ENCODE measurements at regions not wholly inside any gene's neighbourhood (a gene's known extent, or its start where the extent isn't known, plus 50 kb on each side); places are given as distances from the start of the nearest gene placed in this dataset.

DNA sequence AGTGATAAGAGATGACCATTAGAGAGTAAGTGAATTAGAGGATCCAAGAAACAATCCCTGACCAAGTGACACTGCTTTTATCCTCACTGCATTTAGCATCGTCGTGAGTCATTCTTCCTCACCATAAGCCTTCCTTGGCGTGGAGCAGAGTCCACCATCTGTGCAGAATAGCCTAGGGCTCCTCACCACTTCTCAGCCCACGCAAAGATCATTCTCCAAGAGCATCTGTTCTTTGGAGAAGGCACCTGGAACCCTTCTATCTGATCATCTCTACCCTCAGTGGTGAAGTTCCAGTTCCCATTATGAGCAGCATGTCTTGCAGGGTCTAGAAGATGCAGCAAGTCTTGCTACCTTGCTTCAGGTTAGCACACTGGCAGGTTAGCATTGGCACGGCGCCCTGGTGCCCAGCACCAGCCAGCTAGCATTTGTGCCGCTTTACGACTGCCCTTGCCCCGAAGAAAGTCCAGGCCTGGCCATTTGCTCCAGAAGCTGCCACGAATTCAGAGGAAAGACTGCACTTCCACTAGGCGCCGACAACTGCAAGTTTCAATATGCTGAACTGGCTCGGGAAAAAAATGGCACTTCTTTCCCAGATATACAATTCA is 225.8 kb downstream of the TTC32 start:
- peak; percentile 68 for DNase-seq (ENCODE audit: low read depth)
- TF ChIP-seq, protein P1, sequence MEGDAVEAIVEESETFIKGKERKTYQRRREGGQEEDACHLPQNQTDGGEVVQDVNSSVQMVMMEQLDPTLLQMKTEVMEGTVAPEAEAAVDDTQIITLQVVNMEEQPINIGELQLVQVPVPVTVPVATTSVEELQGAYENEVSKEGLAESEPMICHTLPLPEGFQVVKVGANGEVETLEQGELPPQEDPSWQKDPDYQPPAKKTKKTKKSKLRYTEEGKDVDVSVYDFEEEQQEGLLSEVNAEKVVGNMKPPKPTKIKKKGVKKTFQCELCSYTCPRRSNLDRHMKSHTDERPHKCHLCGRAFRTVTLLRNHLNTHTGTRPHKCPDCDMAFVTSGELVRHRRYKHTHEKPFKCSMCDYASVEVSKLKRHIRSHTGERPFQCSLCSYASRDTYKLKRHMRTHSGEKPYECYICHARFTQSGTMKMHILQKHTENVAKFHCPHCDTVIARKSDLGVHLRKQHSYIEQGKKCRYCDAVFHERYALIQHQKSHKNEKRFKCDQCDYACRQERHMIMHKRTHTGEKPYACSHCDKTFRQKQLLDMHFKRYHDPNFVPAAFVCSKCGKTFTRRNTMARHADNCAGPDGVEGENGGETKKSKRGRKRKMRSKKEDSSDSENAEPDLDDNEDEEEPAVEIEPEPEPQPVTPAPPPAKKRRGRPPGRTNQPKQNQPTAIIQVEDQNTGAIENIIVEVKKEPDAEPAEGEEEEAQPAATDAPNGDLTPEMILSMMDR (conservative IDR thresholded peaks at IDR 0.05; ENCODE audit: control insufficient read depth, insufficient read depth, low read depth, low read length) = no peak
- no peak overlapping the region for H3K4me3 ChIP-seq (ENCODE audit: control insufficient read depth, low read depth, low read length)

- no peak overlapping the region for H3K4me3 ChIP-seq (ENCODE audit: control insufficient read depth, low read depth, low read length)
- no peak for DNase-seq (ENCODE audit: low read depth)
- TF ChIP-seq, protein P1 (conservative IDR thresholded peaks at IDR 0.05; ENCODE audit: control insufficient read depth, insufficient read depth, low read depth, low read length) = no peak
Observed at GRCh38 chr2:19675003-19675629, 226.7 kb downstream of the TTC32 start.

GRCh38 chr2:19674051-19675002 is 227.5 kb downstream of the TTC32 start:
- TF ChIP-seq, protein P1 (conservative IDR thresholded peaks at IDR 0.05; ENCODE audit: control insufficient read depth, insufficient read depth, low read depth, low read length) = no peak
- DNase-seq (ENCODE audit: low read depth) = peak; percentile 29

DNA sequence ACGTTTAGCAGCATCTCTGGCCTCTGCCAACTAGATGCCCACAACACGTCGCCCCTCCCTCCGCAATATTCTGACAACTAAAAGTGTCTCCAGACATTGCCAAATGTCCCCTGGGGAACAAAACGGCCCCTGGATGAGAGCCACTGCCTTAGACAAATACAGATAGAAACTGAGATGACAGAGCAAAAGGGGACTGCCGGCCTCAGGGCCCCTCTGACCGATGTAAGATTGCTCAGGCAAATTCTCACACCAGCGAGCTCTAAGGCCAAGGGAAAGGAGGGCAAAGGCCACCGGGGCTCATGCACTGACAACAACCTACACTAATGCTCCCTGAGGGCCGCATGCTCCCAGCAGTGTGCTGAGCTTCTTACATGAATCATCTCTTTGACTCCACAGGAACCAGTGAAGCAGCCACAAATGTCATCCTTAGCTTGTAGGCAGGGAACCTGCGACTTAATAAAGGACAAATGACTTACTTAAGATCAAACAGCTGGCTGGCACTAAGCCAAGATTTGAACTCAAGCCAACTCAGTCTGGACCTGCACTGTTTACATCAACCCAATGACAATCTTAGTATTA is 228.5 kb downstream of the TTC32 start:
- DNase-seq (ENCODE audit: low read depth) = peak; percentile 80
- TF ChIP-seq, protein P1 (conservative IDR thresholded peaks at IDR 0.05; ENCODE audit: control insufficient read depth, insufficient read depth, low read depth, low read length) = no peak
- H3K4me3 ChIP-seq (ENCODE audit: control insufficient read depth, low read depth, low read length) = no peak overlapping the region

More at GRCh38 chr2:19674051-19675002, 227.5 kb downstream of the TTC32 start:
- no peak overlapping the region for H3K4me3 ChIP-seq (ENCODE audit: control insufficient read depth, low read depth, low read length)

- TF ChIP-seq, protein P1 (conservative IDR thresholded peaks at IDR 0.05; ENCODE audit: control insufficient read depth, insufficient read depth, low read depth, low read length) = no peak
- H3K4me3 ChIP-seq (ENCODE audit: control insufficient read depth, low read depth, low read length) = no peak overlapping the region
- DNase-seq (ENCODE audit: low read depth) = no peak
Observed at GRCh38 chr2:19671916-19672315, 229.9 kb downstream of the TTC32 start.

DNA sequence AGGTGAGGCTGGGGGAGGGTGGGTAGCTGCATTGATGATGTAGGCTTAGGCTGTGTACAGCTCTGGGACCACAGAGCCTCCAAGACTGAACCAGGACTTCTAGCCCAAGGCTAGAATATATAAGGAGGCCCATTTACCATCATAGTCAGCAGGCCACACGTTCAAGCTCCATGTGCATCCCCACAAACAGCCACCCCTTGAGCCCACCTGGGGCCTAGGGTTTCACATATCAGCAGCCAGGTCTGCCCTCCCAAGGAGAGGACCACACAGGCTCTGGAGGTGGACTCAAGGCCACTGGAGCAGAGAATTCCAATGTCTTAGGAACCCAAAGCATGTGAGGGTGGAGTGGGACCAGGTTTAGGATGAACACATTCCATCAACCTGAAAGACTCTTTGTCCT is 230.5 kb downstream of the TTC32 start:
- DNase-seq (ENCODE audit: low read depth) = no peak
- H3K4me3 ChIP-seq (ENCODE audit: control insufficient read depth, low read depth, low read length) = no peak overlapping the region
- TF ChIP-seq, protein P1 (conservative IDR thresholded peaks at IDR 0.05; ENCODE audit: control insufficient read depth, insufficient read depth, low read depth, low read length) = no peak
